Caco-2 (cell line): ENCODE measurements at regions not wholly inside any gene's neighbourhood (a gene's known extent, or its start where the extent isn't known, plus 50 kb on each side); places are given as distances from the start of the nearest gene placed in this dataset.

Source experiments
- BruUV-seq: library from RNA; stranded (reverse); fragments of 400-500 nt; replicated peaks from 2 replicates; lab custom pipeline; 2021; lab: Mats Ljungman, UMichigan
- CTCF ChIA-PET: fragments of 300-600 bp; sonication (Branson Sonifier 250); formaldehyde crosslinking; loops from one replicate; lab custom pipeline; 2022; ENCODE audit warnings: antibody characterized with exemption; lab: Charles Lee
- POLR2A ChIA-PET: fragments of 300-600 bp; sonication (Branson Sonifier 250); formaldehyde crosslinking; loops from one replicate; lab custom pipeline; 2022; ENCODE audit warnings: antibody characterized with exemption; lab: Charles Lee
- DNase-seq, 2 experiments: peaks; one replicate each; pipeline versions ENCODE4 v3.0.0 to v3.0.0-alpha.2; 2020 to 2022
- H3K27me3 ChIP-seq: replicated peaks from 2 replicates; pipeline ENCODE4 v1.6.0; 2011; ENCODE audit warnings: low read length; ENCODE audit not compliant: control insufficient read depth, insufficient read depth
- H3K36me3 ChIP-seq: 2 replicates; pipeline ENCODE4 v1.5.1; 2011; ENCODE audit warnings: low read length; ENCODE audit not compliant: control insufficient read depth, insufficient read depth
- H3K4me1 ChIP-seq: fragments of 250-450 bp; sonication (Bioruptor Pico); 2 replicates; pipeline ENCODE4 v1.5.1; 2020; ENCODE audit warnings: mild to moderate bottlenecking
- H3K4me3 ChIP-seq: 2 replicates; pipeline ENCODE4 v1.5.1; 2011; ENCODE audit warnings: low read depth, mild to moderate bottlenecking, control low read depth, low read length
- H3K9me3 ChIP-seq: fragments of 250-450 bp; sonication (Bioruptor Pico); 2 replicates; pipeline ENCODE4 v1.5.1; 2020; ENCODE audit warnings: mild to moderate bottlenecking, moderate library complexity
- H3K27ac Mint-ChIP-seq: one replicate; pipeline ENCODE4 v1.8.0; 2022; ENCODE audit warnings: mixed read lengths; ENCODE audit not compliant: unreplicated experiment
- H3K27me3 Mint-ChIP-seq: one replicate; pipeline ENCODE4 v1.8.0; 2022; ENCODE audit warnings: mixed read lengths; ENCODE audit not compliant: insufficient read depth, unreplicated experiment
- H3K36me3 Mint-ChIP-seq: one replicate; pipeline ENCODE4 v1.8.0; 2022; ENCODE audit warnings: mild to moderate bottlenecking, mixed read lengths; ENCODE audit not compliant: insufficient read depth, unreplicated experiment
- H3K4me1 Mint-ChIP-seq: one replicate; pipeline ENCODE4 v1.8.0; 2022; ENCODE audit warnings: low read depth, mixed read lengths; ENCODE audit not compliant: unreplicated experiment
- H3K4me3 Mint-ChIP-seq: one replicate; pipeline ENCODE4 v1.8.0; 2022; ENCODE audit warnings: mild to moderate bottlenecking, moderate library complexity, mixed read lengths; ENCODE audit not compliant: unreplicated experiment
- H3K9me3 Mint-ChIP-seq: one replicate; pipeline ENCODE4 v1.8.0; 2022; ENCODE audit warnings: mixed read lengths; ENCODE audit not compliant: unreplicated experiment
- CTCF ChIP-seq, 2 experiments: fragments of 200-600 bp in 1 of 2; IDR thresholded peaks; 1 replicate in 1 of 2; 2 replicates in 1 of 2; pipeline versions ENCODE4 v1.5.1 to v1.8.0; 2011 to 2022; ENCODE audit warnings: antibody characterized with exemption in 1 of 2, control low read depth in 1 of 2, inconsistent platforms in 1 of 2, low read depth in 1 of 2, low read length in 1 of 2, mild to moderate bottlenecking in 1 of 2, moderate library complexity in 1 of 2; ENCODE audit not compliant: insufficient read depth in 1 of 2, severe bottlenecking in 1 of 2, unreplicated experiment in 1 of 2
- intact Hi-C: fragments of 100-400 bp; cut with micrococcal nuclease; formaldehyde crosslinking; loops from one replicate; pipeline ENCODE4 v1.10.0; 2022; ENCODE audit not compliant: unreplicated experiment

GRCh38 chr7:91556956-91557650 lies 292.9 kb downstream of the FZD1 start:
- Mint-ChIP-seq H3K4me1 (no peaks in the 10 kb centered on the region), H3K27me3 (peaks cover 13% of the 10 kb centered on the region), H3K27ac (no peak overlapping the region), H3K36me3 (no peaks in the 10 kb centered on the region), H3K9me3 (no peaks in the 10 kb centered on the region), H3K4me3 (no peak overlapping the region)
- ChIA-PET POLR2A (no interaction called here), CTCF (no interaction called here)
- Histone ChIP-seq H3K4me3 (no peak overlapping the region), H3K9me3 (no peaks in the 10 kb centered on the region), H3K36me3 (no peaks in the 10 kb centered on the region), H3K27me3 (no peaks in the 10 kb centered on the region; the same call in 1 of the 2 replicates), H3K4me1 (no peaks in the 10 kb centered on the region)
- intact Hi-C loops = no loop called here
- BruUV-seq = no TSS peak
- DNase-seq = no peak
- no peak for TF ChIP-seq CTCF (IDR thresholded peaks at IDR 0.05; ENCODE audit: insufficient read depth in 1 of 2, low read depth in 1 of 2, low read length in 1 of 2, severe bottlenecking in 1 of 2, unreplicated experiment in 1 of 2)

- TF ChIP-seq CTCF (IDR thresholded peaks at IDR 0.05; ENCODE audit: insufficient read depth in 1 of 2, low read depth in 1 of 2, low read length in 1 of 2, severe bottlenecking in 1 of 2, unreplicated experiment in 1 of 2) = no peak
- no peak overlapping the region for H3K4me3 ChIP-seq
Observed at GRCh38 chr7:91557789-91558404, 293.7 kb downstream of the FZD1 start.

GRCh38 chr7:91559947-91560346 lies 295.7 kb downstream of the FZD1 start:
- intact Hi-C loops = no loop called here
- no peaks in the 10 kb centered on the region for H3K4me1 ChIP-seq
- TF ChIP-seq CTCF (IDR thresholded peaks at IDR 0.05; ENCODE audit: insufficient read depth in 1 of 2, low read depth in 1 of 2, low read length in 1 of 2, severe bottlenecking in 1 of 2, unreplicated experiment in 1 of 2) = no peak
- H3K4me1 Mint-ChIP-seq = no peaks in the 10 kb centered on the region
- no peaks in the 10 kb centered on the region for H3K36me3 Mint-ChIP-seq
- ChIA-PET CTCF (no interaction called here), POLR2A (no interaction called here)
- no peaks in the 10 kb centered on the region for H3K36me3 ChIP-seq
- H3K4me3 ChIP-seq = no peak overlapping the region
- H3K27ac Mint-ChIP-seq = no peak overlapping the region
- H3K4me3 Mint-ChIP-seq = no peak overlapping the region
- no peak for DNase-seq
- H3K9me3 Mint-ChIP-seq = no peaks in the 10 kb centered on the region
- no peaks in the 10 kb centered on the region for H3K9me3 ChIP-seq
- no peaks in the 10 kb centered on the region; the same call in 1 of the 2 replicates for H3K27me3 ChIP-seq
- peaks cover 13% of the 10 kb centered on the region for H3K27me3 Mint-ChIP-seq
- no TSS peak for BruUV-seq

More at GRCh38 chr7:91557789-91558404, 293.7 kb downstream of the FZD1 start:
- no peaks in the 10 kb centered on the region for H3K4me1 ChIP-seq
- no peaks in the 10 kb centered on the region for H3K9me3 ChIP-seq
- no peaks in the 10 kb centered on the region; the same call in 1 of the 2 replicates for H3K27me3 ChIP-seq
- Mint-ChIP-seq H3K4me3 (no peak overlapping the region), H3K9me3 (no peaks in the 10 kb centered on the region), H3K27me3 (peaks cover 13% of the 10 kb centered on the region), H3K4me1 (no peaks in the 10 kb centered on the region), H3K27ac (no peak overlapping the region), H3K36me3 (no peaks in the 10 kb centered on the region)
- intact Hi-C loops = no loop called here
- DNase-seq = no peak
- POLR2A ChIA-PET = no interaction called here
- no peaks in the 10 kb centered on the region for H3K36me3 ChIP-seq
- BruUV-seq = no TSS peak
- CTCF ChIA-PET = no interaction called here
